ENCODE measurements at regions not wholly inside any gene's neighbourhood (a gene's known extent, or its start where the extent isn't known, plus 50 kb on each side); places are given as distances from the start of the nearest gene placed in this dataset.

DNA sequence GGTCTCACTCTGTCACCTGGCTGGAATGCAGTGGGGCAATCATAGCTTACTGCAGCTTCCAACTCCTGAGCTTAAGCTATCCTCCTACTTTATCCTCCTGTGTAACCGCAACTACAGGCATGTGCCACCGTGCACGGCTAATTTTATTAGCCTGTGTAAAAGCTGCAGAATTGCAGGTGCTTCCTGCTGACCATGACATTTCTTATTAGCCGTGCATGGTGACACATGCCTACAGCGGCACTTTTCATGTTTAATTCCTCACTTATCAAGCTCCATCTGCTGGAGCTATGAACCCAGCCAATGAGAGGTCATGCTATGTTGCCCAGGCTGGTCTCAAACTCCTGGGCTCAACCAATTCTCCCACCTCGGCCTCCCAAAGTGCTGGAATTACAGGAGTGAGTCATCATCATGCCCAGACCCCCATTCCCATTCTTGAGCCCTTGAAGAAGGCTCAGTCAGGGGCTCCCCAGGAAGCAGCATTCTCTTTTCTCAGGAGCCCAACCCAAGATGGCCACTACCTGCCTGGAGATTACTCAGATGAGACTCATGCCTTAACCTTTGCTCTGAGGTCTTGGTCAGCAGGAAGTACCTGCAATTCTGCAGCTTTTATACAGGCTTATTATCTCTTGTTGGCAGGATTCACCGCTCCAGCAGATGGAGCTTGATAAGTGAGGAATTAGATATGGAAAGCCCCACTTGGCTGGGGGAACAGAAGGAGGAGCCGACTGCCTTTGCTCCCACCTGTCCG lies 503.2 kb downstream of the MED13L start (continued):
- TF ChIP-seq, protein P1, sequence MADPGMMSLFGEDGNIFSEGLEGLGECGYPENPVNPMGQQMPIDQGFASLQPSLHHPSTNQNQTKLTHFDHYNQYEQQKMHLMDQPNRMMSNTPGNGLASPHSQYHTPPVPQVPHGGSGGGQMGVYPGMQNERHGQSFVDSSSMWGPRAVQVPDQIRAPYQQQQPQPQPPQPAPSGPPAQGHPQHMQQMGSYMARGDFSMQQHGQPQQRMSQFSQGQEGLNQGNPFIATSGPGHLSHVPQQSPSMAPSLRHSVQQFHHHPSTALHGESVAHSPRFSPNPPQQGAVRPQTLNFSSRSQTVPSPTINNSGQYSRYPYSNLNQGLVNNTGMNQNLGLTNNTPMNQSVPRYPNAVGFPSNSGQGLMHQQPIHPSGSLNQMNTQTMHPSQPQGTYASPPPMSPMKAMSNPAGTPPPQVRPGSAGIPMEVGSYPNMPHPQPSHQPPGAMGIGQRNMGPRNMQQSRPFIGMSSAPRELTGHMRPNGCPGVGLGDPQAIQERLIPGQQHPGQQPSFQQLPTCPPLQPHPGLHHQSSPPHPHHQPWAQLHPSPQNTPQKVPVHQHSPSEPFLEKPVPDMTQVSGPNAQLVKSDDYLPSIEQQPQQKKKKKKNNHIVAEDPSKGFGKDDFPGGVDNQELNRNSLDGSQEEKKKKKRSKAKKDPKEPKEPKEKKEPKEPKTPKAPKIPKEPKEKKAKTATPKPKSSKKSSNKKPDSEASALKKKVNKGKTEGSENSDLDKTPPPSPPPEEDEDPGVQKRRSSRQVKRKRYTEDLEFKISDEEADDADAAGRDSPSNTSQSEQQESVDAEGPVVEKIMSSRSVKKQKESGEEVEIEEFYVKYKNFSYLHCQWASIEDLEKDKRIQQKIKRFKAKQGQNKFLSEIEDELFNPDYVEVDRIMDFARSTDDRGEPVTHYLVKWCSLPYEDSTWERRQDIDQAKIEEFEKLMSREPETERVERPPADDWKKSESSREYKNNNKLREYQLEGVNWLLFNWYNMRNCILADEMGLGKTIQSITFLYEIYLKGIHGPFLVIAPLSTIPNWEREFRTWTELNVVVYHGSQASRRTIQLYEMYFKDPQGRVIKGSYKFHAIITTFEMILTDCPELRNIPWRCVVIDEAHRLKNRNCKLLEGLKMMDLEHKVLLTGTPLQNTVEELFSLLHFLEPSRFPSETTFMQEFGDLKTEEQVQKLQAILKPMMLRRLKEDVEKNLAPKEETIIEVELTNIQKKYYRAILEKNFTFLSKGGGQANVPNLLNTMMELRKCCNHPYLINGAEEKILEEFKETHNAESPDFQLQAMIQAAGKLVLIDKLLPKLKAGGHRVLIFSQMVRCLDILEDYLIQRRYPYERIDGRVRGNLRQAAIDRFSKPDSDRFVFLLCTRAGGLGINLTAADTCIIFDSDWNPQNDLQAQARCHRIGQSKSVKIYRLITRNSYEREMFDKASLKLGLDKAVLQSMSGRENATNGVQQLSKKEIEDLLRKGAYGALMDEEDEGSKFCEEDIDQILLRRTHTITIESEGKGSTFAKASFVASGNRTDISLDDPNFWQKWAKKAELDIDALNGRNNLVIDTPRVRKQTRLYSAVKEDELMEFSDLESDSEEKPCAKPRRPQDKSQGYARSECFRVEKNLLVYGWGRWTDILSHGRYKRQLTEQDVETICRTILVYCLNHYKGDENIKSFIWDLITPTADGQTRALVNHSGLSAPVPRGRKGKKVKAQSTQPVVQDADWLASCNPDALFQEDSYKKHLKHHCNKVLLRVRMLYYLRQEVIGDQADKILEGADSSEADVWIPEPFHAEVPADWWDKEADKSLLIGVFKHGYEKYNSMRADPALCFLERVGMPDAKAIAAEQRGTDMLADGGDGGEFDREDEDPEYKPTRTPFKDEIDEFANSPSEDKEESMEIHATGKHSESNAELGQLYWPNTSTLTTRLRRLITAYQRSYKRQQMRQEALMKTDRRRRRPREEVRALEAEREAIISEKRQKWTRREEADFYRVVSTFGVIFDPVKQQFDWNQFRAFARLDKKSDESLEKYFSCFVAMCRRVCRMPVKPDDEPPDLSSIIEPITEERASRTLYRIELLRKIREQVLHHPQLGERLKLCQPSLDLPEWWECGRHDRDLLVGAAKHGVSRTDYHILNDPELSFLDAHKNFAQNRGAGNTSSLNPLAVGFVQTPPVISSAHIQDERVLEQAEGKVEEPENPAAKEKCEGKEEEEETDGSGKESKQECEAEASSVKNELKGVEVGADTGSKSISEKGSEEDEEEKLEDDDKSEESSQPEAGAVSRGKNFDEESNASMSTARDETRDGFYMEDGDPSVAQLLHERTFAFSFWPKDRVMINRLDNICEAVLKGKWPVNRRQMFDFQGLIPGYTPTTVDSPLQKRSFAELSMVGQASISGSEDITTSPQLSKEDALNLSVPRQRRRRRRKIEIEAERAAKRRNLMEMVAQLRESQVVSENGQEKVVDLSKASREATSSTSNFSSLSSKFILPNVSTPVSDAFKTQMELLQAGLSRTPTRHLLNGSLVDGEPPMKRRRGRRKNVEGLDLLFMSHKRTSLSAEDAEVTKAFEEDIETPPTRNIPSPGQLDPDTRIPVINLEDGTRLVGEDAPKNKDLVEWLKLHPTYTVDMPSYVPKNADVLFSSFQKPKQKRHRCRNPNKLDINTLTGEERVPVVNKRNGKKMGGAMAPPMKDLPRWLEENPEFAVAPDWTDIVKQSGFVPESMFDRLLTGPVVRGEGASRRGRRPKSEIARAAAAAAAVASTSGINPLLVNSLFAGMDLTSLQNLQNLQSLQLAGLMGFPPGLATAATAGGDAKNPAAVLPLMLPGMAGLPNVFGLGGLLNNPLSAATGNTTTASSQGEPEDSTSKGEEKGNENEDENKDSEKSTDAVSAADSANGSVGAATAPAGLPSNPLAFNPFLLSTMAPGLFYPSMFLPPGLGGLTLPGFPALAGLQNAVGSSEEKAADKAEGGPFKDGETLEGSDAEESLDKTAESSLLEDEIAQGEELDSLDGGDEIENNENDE (IDR thresholded peaks at IDR 0.05; ENCODE audit: insufficient replicate concordance, low read length): no peak
- TF ChIP-seq KDM5A (IDR thresholded peaks at IDR 0.05; ENCODE audit: low read length) (no peak), TAF7 (optimal IDR thresholded peaks at IDR 0.05; ENCODE audit: borderline replicate concordance, low read depth, low read length) (no peak), POLR2AphosphoS5 (IDR thresholded peaks at IDR 0.05; ENCODE audit: low read depth, low read length) (no peak), JUND (IDR thresholded peaks at IDR 0.05; ENCODE audit: low read length) (no peak), SP4 (IDR thresholded peaks at IDR 0.05; ENCODE audit: low read length) (no peak), SIRT6 (IDR thresholded peaks at IDR 0.05; ENCODE audit: low read length) (no peak), CEBPB (IDR thresholded peaks at IDR 0.05; ENCODE audit: low read depth, low read length) (no peak)
- TF ChIP-seq, protein P2, sequence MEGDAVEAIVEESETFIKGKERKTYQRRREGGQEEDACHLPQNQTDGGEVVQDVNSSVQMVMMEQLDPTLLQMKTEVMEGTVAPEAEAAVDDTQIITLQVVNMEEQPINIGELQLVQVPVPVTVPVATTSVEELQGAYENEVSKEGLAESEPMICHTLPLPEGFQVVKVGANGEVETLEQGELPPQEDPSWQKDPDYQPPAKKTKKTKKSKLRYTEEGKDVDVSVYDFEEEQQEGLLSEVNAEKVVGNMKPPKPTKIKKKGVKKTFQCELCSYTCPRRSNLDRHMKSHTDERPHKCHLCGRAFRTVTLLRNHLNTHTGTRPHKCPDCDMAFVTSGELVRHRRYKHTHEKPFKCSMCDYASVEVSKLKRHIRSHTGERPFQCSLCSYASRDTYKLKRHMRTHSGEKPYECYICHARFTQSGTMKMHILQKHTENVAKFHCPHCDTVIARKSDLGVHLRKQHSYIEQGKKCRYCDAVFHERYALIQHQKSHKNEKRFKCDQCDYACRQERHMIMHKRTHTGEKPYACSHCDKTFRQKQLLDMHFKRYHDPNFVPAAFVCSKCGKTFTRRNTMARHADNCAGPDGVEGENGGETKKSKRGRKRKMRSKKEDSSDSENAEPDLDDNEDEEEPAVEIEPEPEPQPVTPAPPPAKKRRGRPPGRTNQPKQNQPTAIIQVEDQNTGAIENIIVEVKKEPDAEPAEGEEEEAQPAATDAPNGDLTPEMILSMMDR (IDR thresholded peaks at IDR 0.05; ENCODE audit: control extremely low read depth in 1 of 3, insufficient read depth in 1 of 3, low read depth in 1 of 3, low read length in 3 of 3): no peak

Data from H1 (cell line).